ENCODE measurements at regions not wholly inside any gene's neighbourhood (a gene's known extent, or its start where the extent isn't known, plus 50 kb on each side); places are given as distances from the start of the nearest gene placed in this dataset.

GRCh38 chr18:40160361-40160760, 1794.7 kb upstream of the PIK3C3 start:
- TF ChIP-seq CTCF (IDR thresholded peaks at IDR 0.05; ENCODE audit: low read length): no peak
- no peak for TF ChIP-seq EZH2 (IDR thresholded peaks at IDR 0.05; ENCODE audit: borderline replicate concordance, low read length)
